ENCODE measurements at regions not wholly inside any gene's neighbourhood (a gene's known extent, or its start where the extent isn't known, plus 50 kb on each side); places are given as distances from the start of the nearest gene placed in this dataset.

DNA sequence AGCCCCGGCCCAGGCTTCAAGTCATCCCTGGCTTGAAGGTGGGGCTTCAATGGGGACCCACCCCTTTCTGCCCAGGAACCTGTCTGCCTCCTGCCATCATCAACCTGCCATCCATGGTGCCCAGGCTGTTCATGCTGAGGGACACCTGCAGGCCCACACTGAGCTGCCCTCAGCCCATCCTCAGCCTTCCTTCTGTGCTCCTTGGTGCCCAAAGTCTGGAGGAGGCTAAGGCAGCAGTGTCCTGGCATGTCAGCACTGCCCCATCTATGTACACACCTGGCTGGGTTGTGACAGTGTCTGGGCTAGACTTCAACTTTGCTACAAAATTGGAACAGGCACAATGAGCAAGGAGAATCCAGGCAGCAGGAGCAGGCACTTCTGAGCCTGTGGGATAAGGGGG, 745.3 kb upstream of the EPHA6 start:
- TF ChIP-seq EP300 (IDR thresholded peaks at IDR 0.05) = no peak
- TF ChIP-seq, protein P1, sequence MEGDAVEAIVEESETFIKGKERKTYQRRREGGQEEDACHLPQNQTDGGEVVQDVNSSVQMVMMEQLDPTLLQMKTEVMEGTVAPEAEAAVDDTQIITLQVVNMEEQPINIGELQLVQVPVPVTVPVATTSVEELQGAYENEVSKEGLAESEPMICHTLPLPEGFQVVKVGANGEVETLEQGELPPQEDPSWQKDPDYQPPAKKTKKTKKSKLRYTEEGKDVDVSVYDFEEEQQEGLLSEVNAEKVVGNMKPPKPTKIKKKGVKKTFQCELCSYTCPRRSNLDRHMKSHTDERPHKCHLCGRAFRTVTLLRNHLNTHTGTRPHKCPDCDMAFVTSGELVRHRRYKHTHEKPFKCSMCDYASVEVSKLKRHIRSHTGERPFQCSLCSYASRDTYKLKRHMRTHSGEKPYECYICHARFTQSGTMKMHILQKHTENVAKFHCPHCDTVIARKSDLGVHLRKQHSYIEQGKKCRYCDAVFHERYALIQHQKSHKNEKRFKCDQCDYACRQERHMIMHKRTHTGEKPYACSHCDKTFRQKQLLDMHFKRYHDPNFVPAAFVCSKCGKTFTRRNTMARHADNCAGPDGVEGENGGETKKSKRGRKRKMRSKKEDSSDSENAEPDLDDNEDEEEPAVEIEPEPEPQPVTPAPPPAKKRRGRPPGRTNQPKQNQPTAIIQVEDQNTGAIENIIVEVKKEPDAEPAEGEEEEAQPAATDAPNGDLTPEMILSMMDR (IDR thresholded peaks at IDR 0.05) = no peak
- TF ChIP-seq POLR2A (IDR thresholded peaks at IDR 0.05) = no peak
- TF ChIP-seq POLR2AphosphoS5 (IDR thresholded peaks at IDR 0.05) = no peak
